Prostate gland (tissue), 2 donors: ENCODE measurements at regions not wholly inside any gene's neighbourhood (a gene's known extent, or its start where the extent isn't known, plus 50 kb on each side); places are given as distances from the start of the nearest gene placed in this dataset.

ENCODE experiments used
- POLR2A ChIP-seq: fragments of 450-650 bp; IDR thresholded peaks from one replicate; pipeline ENCODE4 v1.6.1; 2016; ENCODE audit warnings: antibody characterized with exemption, mild to moderate bottlenecking
- POLR2AphosphoS5 ChIP-seq: sonication (generic); formaldehyde crosslinking; IDR thresholded peaks from one replicate; pipeline ENCODE4 v1.6.1; 2017; ENCODE audit warnings: antibody characterized with exemption
- TF ChIP-seq, protein P1 (sequence below), 4 experiments: fragments of 200-600 bp in 2 of 4; fragments of 450-650 bp in 2 of 4; sonication (generic) in 2 of 4; IDR thresholded peaks; 1 replicate in 3 of 4; 2 replicates in 1 of 4; pipeline ENCODE4 v1.5.1; 2016 to 2019; ENCODE audit warnings: antibody characterized with exemption in 4 of 4, mild to moderate bottlenecking in 2 of 4, moderate library complexity in 2 of 4

DNA sequence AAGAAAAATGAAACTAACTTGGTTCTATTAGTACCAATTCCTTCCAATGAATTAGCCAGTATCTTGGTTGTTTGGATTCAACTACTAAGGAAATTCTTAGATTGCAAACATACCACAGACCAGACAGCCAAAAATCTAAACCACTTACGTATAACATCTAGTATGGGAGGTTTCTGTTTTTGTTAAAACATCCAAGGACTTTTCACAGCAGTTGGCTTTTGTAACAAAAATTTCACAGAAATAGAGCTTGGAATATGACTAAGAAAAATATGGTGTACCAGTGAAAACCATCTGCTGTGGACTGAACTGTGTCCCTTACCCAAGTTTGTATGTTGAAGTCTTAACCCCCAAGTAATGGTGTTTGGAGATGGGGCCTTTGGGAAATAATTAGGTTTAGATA lies 199.2 kb downstream of the OTOL1 start:
- TF ChIP-seq, protein P1, sequence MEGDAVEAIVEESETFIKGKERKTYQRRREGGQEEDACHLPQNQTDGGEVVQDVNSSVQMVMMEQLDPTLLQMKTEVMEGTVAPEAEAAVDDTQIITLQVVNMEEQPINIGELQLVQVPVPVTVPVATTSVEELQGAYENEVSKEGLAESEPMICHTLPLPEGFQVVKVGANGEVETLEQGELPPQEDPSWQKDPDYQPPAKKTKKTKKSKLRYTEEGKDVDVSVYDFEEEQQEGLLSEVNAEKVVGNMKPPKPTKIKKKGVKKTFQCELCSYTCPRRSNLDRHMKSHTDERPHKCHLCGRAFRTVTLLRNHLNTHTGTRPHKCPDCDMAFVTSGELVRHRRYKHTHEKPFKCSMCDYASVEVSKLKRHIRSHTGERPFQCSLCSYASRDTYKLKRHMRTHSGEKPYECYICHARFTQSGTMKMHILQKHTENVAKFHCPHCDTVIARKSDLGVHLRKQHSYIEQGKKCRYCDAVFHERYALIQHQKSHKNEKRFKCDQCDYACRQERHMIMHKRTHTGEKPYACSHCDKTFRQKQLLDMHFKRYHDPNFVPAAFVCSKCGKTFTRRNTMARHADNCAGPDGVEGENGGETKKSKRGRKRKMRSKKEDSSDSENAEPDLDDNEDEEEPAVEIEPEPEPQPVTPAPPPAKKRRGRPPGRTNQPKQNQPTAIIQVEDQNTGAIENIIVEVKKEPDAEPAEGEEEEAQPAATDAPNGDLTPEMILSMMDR (IDR thresholded peaks at IDR 0.05) = no peak
- TF ChIP-seq POLR2A (no peak), POLR2AphosphoS5 (no peak)
